ENCODE measurements at regions not wholly inside any gene's neighbourhood (a gene's known extent, or its start where the extent isn't known, plus 50 kb on each side); places are given as distances from the start of the nearest gene placed in this dataset.

DNA sequence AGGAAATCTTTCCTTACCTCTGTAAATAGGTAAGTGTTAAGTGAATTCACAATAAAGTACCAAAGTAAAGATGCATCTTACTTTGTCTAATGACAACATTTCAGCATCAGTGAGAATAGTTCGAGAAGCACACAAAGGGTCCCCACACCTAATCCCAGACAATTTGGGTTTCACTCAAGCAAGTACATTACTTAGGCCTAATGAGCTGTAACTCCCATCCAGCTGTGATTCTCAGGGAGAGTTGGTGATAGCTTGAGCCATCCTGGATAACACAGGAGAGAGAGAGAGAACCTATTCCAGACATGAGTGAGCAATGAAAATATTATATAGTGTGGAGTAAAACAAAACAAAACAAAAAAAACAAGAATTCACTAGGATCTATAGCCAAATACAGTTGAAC is 149.1 kb upstream of the NRG3 start:
- Histone ChIP-seq H3K4me3 (ENCODE audit: control extremely low read depth in 1 of 5, extremely low read depth in 1 of 5, insufficient read depth in 1 of 5, low read depth in 2 of 5, low read length in 4 of 5) (no peak overlapping the region), H3K79me2 (ENCODE audit: control insufficient read depth, insufficient read depth, low read length) (no peaks in the 10 kb centered on the region), H3K27me3 (replicated peaks in 1 of 4; ENCODE audit: control extremely low read depth in 1 of 4, control insufficient read depth in 3 of 4, insufficient read depth in 4 of 4, low read length in 3 of 4) (no peaks in the 10 kb centered on the region), H3K36me3 (replicated peaks in 1 of 2; ENCODE audit: control extremely low read depth in 1 of 2, control insufficient read depth in 1 of 2, extremely low read depth in 1 of 2, insufficient read depth in 2 of 2, low read length in 1 of 2) (no peaks in the 10 kb centered on the region), H3K4me2 (replicated peaks; ENCODE audit: low read depth, low read length, poor library complexity, severe bottlenecking) (no peak overlapping the region), H4K20me1 (ENCODE audit: control insufficient read depth, insufficient read depth, low read length, poor library complexity, severe bottlenecking) (no peaks in the 10 kb centered on the region), H3K27ac (ENCODE audit: low read length in 2 of 2) (no peak overlapping the region), H3K4me1 (ENCODE audit: control insufficient read depth in 2 of 2, insufficient read depth in 2 of 2, low read length in 2 of 2) (peaks cover 0 to 5% of the 10 kb centered on the region in 2 donors), H3K9ac (ENCODE audit: low read length) (no peak overlapping the region), H3K9me3 (ENCODE audit: control extremely low read depth in 1 of 3, control insufficient read depth in 2 of 3, insufficient read depth in 1 of 3, low read length in 2 of 3) (no peaks in the 10 kb centered on the region), H2AFZ (ENCODE audit: insufficient read depth, low read depth, low read length, poor library complexity, severe bottlenecking) (no peak overlapping the region)
- H3K27me3 Mint-ChIP-seq, result no peaks in the 10 kb centered on the region
- H3K4me1 Mint-ChIP-seq, result peaks cover 8% of the 10 kb centered on the region
- ChIA-PET CTCF (no interaction called here), POLR2A (no interaction called here)
- WGBS (ENCODE audit: insufficient coverage), result no CpG with 5 or more reads among the region's 1 CpG
- TF ChIP-seq CTCF (IDR thresholded peaks at IDR 0.05) (no peak), EZH2 (IDR thresholded peaks at IDR 0.05; ENCODE audit: borderline replicate concordance, insufficient read depth, low read depth, low read length, poor library complexity, severe bottlenecking) (no peak)
- H3K9me3 Mint-ChIP-seq (ENCODE audit: insufficient read depth), result no peaks in the 10 kb centered on the region
- intact Hi-C loops (cut with micrococcal nuclease), result no loop called here
- no peak overlapping the region for H3K4me3 Mint-ChIP-seq
- H3K27ac Mint-ChIP-seq, result no peak overlapping the region
- ATAC-seq (ENCODE audit: low read depth) (no peak), DNase-seq (no peak)

- Mint-ChIP-seq H3K9me3 (ENCODE audit: insufficient read depth) (peaks cover 2% of the 10 kb centered on the region), H3K4me1 (peaks cover 8% of the 10 kb centered on the region), H3K27me3 (no peaks in the 10 kb centered on the region), H3K4me3 (no peak overlapping the region), H3K27ac (no peak overlapping the region)
- no peak overlapping the region for H3K4me3 ChIP-seq (ENCODE audit: control extremely low read depth in 1 of 5, extremely low read depth in 1 of 5, insufficient read depth in 1 of 5, low read depth in 2 of 5, low read length in 4 of 5)
- CTCF ChIA-PET, result no interaction called here
- DNase-seq (no peak), ATAC-seq (ENCODE audit: low read depth) (no peak)
- POLR2A ChIA-PET, result no interaction called here
- intact Hi-C loops (cut with micrococcal nuclease), result no loop called here
- H3K36me3 ChIP-seq (replicated peaks in 1 of 2; ENCODE audit: control extremely low read depth in 1 of 2, control insufficient read depth in 1 of 2, extremely low read depth in 1 of 2, insufficient read depth in 2 of 2, low read length in 1 of 2), result no peaks in the 10 kb centered on the region
- H3K9me3 ChIP-seq (ENCODE audit: control extremely low read depth in 1 of 3, control insufficient read depth in 2 of 3, insufficient read depth in 1 of 3, low read length in 2 of 3), result peaks cover 0 to 2% (median 0%) of the 10 kb centered on the region in 3 donors
- no peak overlapping the region for H3K9ac ChIP-seq (ENCODE audit: low read length)
- TF ChIP-seq CTCF (IDR thresholded peaks at IDR 0.05), result no peak
- no peak for TF ChIP-seq EZH2 (IDR thresholded peaks at IDR 0.05; ENCODE audit: borderline replicate concordance, insufficient read depth, low read depth, low read length, poor library complexity, severe bottlenecking)
- no peaks in the 10 kb centered on the region for H3K27me3 ChIP-seq (replicated peaks in 1 of 4; ENCODE audit: control extremely low read depth in 1 of 4, control insufficient read depth in 3 of 4, insufficient read depth in 4 of 4, low read length in 3 of 4)
- no peak overlapping the region for H3K4me2 ChIP-seq (replicated peaks; ENCODE audit: low read depth, low read length, poor library complexity, severe bottlenecking)
- H3K79me2 ChIP-seq (ENCODE audit: control insufficient read depth, insufficient read depth, low read length), result no peaks in the 10 kb centered on the region
- H3K27ac ChIP-seq (ENCODE audit: low read length in 2 of 2), result no peak overlapping the region
- H4K20me1 ChIP-seq (ENCODE audit: control insufficient read depth, insufficient read depth, low read length, poor library complexity, severe bottlenecking), result no peaks in the 10 kb centered on the region
- peaks cover 0 to 5% of the 10 kb centered on the region in 2 donors for H3K4me1 ChIP-seq (ENCODE audit: control insufficient read depth in 2 of 2, insufficient read depth in 2 of 2, low read length in 2 of 2)
- WGBS (ENCODE audit: insufficient coverage), result no CpG with 5 or more reads among the region's 1 CpG
- no peak overlapping the region for H2AFZ ChIP-seq (ENCODE audit: insufficient read depth, low read depth, low read length, poor library complexity, severe bottlenecking)
Observed at GRCh38 chr10:81728692-81729091, 146.3 kb upstream of the NRG3 start.

Measured in B cell (primary cell).